ENCODE measurements at regions not wholly inside any gene's neighbourhood (a gene's known extent, or its start where the extent isn't known, plus 50 kb on each side); places are given as distances from the start of the nearest gene placed in this dataset.
"Not testable (repeated sequence)": the region's sequence is repeated elsewhere in the genome, so short reads cannot be mapped to it uniquely, and the experiment has no call there.

DNA sequence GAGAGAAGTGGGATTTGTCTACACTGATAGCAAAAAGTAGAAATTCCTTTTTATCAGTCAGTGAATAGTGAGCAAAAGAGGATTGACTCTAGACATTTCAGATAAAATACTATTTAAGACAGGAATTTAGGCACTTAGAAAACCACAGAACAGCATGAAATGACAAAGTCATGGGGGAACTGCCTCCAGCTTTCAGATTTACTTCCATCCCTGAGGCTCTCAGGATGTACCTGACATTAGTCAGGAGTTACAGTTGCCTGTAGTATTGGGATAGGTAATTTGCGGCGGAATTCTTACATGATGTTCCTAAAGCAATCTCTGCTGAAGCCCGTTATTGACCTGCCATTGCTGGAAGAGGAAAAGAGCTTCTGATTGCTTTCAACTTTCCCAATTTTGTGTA, 337.1 kb upstream of the MAP2 start:
- FAIRE-seq, result no peak

DNA sequence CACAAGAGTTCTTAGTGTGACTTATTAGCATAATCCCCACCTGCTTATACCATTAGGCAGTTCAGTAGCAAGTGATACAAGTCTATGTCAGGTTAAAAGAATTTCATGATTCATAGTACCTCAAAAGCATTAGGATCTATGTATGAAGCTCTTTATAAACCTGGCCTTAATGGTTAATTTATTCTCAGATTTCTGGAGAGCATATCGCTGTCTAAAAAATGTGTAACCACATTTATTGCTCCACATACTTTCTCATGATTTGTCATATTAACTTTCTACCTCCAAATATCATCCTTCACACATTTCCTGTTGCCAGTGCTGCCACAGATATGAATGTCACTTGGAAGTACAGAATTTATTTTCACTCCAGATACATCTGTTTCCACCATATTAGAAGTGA, 332.8 kb upstream of the MAP2 start:
- FAIRE-seq, result no peak

DNA sequence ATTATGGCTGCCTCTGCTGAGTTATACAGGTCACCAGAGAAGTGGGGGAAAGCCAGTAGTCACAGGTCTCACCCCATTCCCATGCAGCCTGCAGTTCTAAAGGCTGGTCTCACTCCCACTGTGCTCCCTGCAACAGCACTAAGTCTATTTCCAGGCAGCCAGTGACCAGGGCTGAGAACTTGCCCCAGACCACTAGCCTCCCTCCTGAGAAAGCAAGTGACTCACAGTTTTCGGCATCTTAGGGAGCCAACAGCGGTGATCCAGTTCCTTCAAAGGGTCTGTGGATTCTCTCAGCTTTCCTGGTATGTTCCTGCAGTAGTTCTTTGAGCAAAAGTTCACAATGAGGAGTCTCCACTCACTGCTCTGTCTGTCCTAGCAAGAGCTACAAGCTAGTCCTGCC, 329.6 kb upstream of the MAP2 start:
- no peak for FAIRE-seq

DNA sequence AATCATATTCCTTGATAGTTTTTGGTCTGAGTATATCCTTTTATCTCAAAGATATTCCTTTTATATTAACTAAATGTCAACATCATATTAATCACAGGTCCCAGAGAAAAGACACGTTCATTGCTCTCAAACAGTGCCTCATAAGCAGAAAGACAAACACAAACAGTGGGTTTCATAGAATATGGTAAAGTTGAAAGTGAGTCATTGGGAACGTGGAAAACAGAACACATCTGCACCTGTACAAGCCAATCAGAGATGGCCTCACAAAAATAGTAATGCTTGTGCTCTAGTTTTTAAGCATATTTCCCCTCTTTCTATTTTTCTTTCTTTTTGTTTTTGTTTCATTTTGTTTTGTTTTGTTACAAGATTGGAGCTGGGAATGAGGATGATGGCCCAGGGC, 328.4 kb upstream of the MAP2 start:
- peak; percentile 95 for FAIRE-seq

DNA sequence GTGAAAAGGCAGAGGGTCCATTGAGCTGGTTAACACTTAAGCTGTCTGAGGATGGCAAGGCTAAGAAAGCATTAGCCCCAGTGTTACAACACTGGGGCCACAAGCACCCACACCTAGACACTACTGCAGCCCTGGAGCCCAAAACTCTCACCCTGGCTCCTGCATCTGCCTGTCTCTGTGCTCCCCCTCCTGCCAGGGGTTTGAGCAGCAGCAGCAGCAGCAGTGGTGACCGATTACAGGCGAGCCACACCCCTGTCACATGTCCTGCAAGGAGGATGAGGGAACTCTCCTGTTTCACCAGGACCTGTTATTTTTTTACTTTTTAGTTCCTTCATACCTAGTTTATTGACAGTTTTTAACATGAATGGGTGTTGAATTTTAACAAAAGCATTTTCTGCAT, 326.7 kb upstream of the MAP2 start:
- no peak for FAIRE-seq

DNA sequence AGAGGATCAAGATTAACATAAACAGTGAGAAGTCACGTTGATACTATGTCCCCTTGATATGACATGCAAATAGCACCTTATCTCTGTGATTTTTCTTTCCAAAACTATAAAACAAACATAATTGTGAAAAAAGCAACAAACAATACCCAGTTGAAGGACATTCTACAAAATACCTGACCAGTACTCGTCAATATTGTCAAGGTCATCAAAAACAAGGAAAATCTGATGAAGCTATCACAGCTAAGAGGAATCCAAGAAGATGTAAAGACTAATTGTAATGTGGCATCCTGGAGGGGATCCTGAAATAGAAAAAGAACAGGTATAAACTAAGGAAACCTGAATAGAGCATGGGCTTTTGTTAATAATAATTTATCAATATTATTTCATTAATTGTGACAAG, 321.5 kb upstream of the MAP2 start:
- no peak for FAIRE-seq

DNA sequence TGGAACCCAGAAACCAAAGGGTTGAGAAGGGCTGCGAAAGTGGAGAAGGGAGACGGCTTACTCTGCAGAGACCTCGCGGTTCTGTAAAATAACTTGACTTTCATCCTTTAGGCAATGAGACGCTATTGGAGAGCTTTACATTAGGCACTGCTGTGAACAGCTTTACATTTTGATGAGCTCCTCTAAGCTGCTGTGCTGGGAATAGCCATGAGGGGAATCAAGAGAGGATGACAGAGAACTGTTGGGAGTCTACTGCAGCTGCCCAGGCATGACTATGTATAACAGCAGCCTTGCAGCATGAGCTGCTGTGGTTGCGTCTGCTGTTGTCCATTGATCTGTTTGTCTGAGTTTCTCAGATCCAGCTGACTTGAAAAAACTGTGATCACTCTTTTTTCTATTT, 310.8 kb upstream of the MAP2 start:
- FAIRE-seq, result no peak

DNA sequence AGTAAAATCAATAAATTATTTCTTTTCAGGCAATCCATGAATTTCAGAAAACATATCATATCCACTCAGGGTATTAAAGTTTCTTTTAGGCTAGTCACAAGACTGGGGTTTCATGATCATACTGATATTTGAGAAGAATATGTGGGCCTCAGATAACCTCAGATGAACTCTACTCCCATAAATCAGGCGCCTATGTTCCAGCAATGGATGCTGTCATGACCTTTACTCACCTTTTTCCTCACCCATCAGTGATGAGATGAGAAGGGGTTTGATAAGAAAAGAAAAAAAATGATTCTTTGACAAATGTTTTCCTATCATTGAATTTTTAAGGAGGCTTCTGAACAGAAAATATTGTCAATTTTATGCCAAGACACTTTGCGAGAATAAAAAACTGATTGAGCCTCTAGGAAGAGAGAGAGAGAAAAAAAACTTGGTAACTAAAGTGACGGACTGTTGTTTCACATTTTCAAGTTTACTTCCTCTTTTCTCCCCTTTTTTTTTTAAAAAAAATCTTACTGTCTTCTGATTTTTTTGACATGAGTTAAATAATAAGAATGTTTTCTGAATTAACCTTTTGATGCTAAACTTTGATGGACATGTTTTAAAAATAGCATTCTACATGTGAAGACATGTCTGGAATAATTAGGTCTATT, 309.1 kb upstream of the MAP2 start:
- no peak for FAIRE-seq

DNA sequence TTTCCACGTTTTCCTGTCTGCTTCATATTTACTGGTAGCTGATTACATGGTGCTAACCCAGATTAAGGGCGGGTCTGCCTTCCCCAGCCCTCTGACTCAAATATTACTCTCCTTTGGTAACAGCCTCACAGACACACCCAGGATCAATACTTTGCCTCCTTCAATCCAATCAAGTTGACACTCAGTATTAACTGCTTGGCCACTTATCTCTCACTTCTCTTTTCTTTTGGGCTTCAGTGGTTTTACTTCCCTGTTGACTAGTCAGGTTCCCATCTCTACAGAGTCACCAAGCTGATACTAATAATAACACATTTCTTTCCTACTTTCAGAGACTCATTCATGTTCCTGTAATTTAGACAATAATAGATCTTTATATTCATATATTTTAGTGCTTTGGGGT, 302.2 kb upstream of the MAP2 start:
- no peak for FAIRE-seq

DNA sequence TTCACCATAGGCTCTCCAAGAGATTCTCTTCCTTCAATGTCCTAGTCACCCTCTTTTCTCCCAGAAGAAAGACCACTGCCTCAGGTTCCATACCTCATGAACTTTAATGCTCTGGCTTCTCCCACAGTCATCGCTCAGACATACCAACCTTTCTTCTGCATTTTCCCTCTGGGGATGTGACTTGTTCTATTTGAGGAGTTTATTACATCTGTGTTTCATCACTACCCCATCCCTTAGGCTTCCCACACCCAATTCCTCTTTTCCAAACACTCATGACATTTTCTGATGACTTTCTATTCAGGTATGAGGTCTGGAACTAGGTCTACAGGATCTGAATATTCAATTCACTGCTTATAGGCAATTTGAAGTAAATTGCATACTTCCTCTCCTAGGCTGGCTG, 298.6 kb upstream of the MAP2 start:
- no peak for FAIRE-seq

DNA sequence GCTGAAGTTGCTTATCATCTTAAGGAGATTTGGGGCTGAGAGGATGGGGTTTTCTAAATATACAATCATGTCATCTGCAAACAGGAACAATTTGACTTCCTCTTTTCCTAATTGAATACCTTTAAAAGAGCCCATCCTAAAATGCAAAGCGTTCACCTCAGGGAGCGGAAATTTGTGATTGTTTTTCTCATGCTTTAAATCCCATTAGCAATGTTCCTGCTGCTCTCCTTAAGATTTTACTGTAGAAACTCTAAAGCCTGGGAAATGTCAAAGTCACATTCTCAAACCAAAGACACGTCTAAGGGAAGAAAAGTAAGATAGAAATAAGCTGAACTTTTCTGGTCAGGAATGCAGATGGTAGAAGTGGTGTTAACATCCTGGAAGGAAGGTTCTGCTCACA, 285.8 kb upstream of the MAP2 start:
- no peak for FAIRE-seq

DNA sequence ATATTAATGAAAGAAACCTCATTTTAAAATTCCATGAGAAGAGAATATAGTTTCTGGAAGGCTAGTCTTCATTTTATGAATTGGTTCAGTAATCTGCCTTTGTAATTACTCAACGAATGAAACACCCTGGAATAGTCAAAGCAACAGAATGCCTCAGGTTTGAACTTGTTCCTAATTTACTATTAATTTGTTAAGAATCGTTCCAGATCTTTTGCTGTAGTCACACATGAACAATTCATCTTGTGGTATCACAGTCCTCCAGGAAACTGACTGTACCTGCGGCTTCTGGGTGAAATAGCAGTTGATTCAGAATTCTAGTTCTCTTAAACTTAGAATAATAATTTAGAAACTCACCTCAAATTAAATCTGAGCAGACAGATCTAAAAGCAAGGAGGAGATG, 282.7 kb upstream of the MAP2 start:
- no peak for FAIRE-seq

DNA sequence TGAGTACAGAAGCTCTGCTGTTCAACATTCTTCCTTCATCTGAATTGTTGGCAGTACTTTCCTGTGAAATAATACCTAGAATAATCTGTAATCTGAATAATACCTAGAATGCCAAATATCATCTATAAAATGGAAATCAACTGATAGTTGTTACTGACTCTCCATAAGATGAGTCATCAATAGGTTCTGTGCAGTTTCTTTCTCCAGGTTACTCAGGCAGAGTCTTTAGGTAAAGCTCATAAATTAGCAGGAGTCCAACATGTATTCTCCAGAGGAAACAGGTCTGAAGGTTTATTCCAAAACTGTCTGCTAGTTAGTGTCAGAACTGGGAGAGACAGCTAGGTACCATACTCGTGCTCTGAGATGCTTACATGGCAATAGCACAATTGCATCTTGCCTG, 282.0 kb upstream of the MAP2 start:
- FAIRE-seq, result no peak

DNA sequence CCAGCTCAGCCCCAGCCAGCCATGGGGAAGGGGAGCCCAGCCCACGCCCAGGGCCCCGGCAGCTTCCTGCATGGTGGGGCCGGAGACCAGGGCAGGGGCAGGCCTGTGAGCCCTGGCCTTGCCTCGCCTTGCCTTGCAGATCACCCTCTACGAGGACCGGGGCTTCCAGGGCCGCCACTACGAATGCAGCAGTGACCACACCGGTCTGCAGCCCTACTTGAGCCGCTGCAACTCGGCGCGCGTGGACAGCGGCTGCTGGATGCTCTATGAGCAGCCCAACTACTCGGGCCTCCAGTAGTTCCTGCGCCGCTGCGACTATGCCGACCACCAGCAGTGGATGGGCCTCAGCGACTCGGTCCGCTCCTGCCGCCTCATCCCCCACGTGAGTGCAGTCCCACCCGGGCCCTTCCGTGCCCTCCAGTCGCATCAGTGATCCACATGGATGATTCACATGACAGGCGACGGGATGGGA, 278.6 kb upstream of the MAP2 start:
- not testable (repeated sequence) for FAIRE-seq

DNA sequence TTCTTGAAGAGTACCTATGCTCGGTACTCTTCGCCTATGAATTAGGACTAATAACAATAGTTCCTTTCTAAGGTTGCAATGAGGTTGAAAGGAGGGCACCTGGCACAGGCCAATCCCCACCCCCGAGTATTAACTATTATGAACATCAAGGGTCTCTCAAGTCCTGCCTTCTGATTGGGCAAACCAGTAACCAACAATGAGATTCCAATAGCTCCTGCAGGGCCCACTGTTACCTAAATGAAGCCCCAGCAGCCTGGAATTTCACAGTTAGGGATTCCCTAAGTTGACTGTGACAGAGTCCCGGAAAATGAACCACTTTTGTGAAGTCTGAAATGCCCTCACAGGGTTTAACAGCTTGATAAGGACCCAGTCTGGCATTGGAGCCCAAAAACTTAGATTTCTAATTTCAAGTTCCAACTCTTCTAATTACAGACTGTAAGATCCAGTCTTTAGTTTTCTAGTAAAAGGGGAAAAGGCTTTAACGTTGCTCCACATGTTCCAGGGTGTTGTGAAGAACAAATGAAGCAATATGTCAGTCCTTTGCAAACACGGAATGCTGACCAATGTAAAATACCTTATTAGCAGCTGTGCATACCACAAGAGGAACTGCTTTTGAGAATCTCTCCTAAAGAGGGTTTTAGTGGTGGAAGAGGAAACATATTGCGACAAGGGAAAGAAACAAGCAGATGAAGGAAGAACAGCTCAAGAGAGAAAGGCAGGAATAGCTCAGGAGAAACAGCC, 277.7 kb upstream of the MAP2 start:
- no peak for FAIRE-seq

DNA sequence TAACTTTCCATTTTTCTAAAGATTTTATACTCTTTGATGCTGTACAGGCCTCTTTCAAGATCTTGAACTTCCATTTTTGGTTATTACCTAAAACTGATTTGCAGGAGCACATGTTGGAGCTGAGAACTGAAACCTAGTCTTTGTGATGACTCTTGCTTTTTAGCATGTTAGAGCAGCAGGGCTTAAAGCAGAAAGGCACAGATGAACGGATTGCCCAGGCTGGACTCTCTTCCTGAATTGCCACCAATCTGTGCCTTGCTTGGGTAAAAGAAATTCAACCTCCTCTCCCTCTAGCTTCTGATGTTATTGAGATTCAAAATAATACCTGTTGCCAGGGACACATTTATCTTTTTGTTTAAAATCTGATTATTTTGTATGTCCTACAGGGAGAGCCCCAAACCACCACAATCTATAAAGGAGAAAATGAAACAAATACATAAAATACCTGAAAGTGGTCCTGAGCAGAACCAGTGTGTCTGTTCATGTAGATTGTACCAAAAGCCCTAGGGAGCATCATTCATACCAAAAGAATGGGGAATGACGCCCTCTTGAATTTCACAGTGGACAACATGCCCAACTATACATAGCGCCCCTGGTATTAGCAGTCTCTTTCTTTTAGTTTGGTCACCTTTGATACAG, 277.0 kb upstream of the MAP2 start:
- FAIRE-seq, result no peak

DNA sequence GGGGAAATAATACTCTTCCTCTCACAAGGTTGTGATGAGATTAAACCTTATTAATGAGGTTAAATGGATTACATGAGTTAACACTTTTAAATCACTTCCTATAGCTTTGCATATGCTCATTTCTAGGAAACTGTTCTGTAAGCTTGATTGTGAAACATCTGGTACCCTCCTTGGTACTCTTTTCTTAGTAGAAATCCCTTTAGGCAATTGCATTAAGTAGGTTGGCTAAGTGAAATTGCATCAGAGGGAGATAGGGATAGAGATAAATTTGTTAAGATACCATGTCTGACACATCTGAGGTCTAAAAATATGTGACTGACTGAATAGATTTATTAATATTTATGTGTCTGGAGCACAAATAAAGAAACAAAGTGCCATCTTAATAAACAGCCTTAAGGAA, 275.9 kb upstream of the MAP2 start:
- no peak for FAIRE-seq

DNA sequence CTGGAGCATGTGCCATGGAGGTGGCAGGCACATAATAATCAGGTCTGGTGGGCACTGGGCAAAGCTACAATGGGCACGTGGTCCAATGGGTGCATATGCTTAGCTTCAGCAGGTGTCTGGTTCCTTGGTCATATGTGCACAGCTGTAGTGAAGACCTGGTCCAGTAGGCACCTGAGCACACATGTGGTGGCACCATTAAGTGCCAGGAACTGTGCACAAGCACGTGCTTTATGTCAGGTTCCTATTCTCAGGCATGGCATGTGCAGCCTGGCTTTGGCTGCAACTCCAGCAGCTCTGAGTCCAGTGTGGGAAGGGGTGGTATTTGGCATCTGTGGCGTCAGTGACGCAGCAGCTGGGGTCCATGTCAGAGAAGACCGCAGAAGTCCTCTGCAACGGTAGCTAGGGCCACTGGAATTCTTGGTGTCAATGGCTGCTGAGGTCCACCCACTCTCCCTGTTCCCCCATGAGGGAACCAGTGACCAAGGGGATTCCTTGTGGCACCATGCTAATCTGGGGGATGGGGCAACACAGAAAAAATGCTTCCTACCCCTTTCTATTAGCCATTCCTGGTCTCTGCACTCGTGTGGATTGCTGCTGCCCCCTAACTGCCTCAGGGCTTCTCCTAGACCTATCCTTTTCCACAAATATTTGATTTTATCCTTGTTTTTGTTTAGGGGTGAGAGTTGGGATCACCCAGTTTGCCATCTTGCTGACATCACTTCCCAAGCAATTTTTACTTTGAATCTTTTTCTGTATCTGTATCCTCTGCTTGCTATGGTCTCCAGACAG, 262.9 kb upstream of the MAP2 start:
- no peak for FAIRE-seq

DNA sequence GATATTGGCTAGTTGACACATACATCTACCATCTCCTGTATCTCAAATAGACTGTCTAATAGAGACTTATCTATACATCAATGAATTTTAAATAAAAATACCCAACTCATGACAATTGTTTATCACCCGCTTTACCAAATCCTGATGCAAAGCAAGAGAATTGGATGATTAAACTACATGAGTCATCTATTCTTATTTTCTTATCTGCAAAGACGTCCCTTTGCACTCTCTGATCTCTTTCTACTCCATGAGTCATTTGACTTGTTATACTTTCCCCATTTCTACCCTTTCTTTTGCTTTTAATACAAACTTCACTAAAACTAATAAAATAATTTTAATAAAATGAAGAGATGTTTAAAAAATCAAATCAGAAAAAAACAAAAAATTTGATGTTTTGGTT, 261.7 kb upstream of the MAP2 start:
- FAIRE-seq, result no peak

DNA sequence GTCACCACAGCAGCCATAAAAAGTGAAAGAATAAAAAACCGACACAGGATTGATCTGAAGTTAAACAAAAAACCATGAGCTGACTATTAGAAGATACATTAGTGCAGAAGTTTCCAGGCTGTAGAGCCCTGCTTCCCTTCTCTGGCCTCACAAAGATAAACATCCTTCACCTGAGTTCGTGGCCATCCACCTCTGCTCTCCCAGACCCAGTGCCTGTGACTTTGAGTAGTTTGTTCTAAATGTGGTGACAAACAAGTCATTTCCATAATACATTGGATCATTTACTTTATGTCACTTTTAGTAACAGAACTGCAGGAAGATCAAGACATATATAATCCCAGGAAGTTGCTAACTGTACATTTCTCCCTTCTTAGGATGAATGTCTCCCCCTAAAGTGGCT, 241.9 kb upstream of the MAP2 start:
- FAIRE-seq, result no peak

DNA sequence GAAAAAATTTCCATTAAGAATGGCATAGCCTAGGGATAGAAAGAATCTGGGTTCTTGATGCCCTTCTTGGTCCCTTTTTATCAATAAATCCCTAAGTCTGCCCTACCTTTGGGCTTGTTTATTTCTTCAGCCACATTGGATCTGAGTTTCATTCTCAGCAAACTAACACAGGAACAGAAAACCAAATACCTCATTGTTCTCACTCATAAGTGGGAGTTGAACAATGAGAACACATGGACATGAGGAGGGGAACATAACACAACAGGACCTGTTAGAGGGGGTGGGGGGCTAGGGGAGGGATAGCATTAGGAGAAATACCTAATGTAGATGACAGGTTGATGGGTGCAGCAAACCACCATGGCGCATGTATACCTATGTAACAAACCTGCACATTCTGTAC, 237.0 kb upstream of the MAP2 start:
- FAIRE-seq, result not testable (repeated sequence)

DNA sequence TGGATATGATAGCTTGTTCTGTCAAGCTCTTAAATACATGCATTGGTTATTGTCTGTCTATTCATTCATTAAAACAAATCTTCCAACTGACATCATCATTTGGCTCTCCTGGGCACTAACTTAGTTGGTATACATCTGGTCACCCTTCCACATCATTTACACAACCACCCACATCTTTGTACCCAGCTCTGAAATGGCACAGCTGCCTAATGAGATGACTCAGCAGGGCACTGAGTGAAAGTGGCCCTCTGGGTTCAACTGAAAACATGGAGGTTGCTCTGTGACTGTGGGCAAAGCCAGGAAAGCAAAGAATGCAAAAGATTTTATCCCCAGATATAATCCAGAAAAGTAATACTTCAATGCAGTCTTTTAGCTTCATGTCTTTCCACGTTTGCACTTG, 234.0 kb upstream of the MAP2 start:
- FAIRE-seq, result no peak

DNA sequence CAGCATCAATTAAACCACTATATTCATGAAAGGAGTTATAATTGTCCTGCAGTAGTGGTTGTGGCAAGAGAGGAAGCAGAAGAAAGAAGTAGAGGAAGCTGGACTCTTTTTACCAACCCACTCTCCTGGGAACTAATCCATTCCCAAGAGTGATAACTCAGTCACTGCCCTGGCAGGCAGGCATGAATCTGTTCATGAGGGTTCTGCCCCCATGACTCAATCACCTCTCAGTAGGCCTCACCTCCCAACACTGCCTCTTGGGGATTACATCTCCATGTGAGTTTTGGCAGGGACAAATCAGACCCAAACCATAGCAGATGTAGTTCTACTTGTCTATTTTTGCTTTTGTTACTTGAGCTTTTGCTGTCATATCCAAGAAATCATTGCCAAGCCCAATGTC, 232.7 kb upstream of the MAP2 start:
- FAIRE-seq, result no peak

DNA sequence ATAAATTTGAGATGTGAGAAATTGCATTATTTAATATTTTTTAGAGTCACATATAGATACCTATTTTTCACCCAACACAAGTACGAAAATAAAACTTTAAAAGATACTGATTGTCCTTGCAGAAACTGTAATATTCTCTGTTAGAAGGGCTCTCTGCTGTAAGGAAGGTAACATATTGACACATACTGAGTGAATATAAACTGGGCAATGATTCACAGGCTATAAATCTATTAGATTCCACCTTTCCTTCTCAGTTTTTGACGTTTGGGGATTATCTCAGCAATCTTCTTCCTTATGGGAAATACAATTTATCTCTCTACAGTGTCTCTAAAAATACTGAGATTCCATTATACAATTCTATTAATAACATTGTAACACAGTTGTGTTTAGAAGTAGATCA, 229.1 kb upstream of the MAP2 start:
- no peak for FAIRE-seq
